Lower leg skin (tissue), 4 donors: ENCODE measurements at regions not wholly inside any gene's neighbourhood (a gene's known extent, or its start where the extent isn't known, plus 50 kb on each side); places are given as distances from the start of the nearest gene placed in this dataset.

Experiments
- DNase-seq, 2 donors: peaks; one replicate each; pipeline ENCODE4 v3.0.0-alpha.2; 2019; ENCODE audit warnings: low spot score in 2 of 2
- H3K4me3 ChIP-seq: fragments of 200-600 bp; sonication (generic); 2 replicates; pipeline ENCODE4 v1.5.1; 2017; ENCODE audit warnings: mild to moderate bottlenecking, low read depth; ENCODE audit not compliant: poor library complexity, severe bottlenecking
- POLR2A ChIP-seq, 2 donors: fragments of 450-650 bp; IDR thresholded peaks; one replicate each; pipeline ENCODE4 v1.6.1; 2016 to 2017; ENCODE audit warnings: antibody characterized with exemption in 2 of 2, mild to moderate bottlenecking in 1 of 2, moderate library complexity in 1 of 2
- WGBS, 2 donors: methylation state at CpG; one replicate each; pipeline ENCODE4 v1.1.5; 2018; 5-methylcytosine and 5-hydroxymethylcytosine counted together
- intact Hi-C: fragments of 100-400 bp; cut with DNase I; formaldehyde crosslinking; loops from one replicate; pipeline ENCODE4 v1.15.0; 2023; ENCODE audit warnings: low total_unique reads
- TF ChIP-seq, protein P1 (sequence below), 3 donors: fragments of 450-650 bp; IDR thresholded peaks; one replicate each; pipeline ENCODE4 v1.5.1; 2016; ENCODE audit warnings: antibody characterized with exemption in 3 of 3, mild to moderate bottlenecking in 3 of 3, moderate library complexity in 2 of 3

DNA sequence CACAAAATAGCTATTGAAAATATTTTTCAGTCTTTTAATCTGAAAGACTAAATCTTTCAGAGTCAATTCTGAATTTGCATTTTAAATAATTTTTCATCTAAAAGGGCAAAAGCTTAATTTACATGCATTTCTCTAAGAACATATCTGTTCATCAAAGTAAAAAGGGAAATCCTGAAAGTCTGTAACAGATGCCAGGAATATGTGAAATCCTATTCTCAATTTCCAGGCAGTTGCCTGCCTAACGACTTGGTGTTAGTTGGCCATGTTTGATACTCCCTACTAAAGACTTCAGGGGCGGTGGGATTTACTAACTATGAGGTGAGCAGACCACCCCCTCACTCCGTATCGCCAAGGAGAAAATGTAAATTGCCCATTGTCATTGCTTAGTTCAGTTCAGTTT lies 136.8 kb downstream of the KIT start:
- WGBS, 2 donors = 66 to 84% methylated on average over 4 of the region's 4 CpGs
- TF ChIP-seq, protein P1, sequence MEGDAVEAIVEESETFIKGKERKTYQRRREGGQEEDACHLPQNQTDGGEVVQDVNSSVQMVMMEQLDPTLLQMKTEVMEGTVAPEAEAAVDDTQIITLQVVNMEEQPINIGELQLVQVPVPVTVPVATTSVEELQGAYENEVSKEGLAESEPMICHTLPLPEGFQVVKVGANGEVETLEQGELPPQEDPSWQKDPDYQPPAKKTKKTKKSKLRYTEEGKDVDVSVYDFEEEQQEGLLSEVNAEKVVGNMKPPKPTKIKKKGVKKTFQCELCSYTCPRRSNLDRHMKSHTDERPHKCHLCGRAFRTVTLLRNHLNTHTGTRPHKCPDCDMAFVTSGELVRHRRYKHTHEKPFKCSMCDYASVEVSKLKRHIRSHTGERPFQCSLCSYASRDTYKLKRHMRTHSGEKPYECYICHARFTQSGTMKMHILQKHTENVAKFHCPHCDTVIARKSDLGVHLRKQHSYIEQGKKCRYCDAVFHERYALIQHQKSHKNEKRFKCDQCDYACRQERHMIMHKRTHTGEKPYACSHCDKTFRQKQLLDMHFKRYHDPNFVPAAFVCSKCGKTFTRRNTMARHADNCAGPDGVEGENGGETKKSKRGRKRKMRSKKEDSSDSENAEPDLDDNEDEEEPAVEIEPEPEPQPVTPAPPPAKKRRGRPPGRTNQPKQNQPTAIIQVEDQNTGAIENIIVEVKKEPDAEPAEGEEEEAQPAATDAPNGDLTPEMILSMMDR (IDR thresholded peaks at IDR 0.05) = no peak
- TF ChIP-seq POLR2A (IDR thresholded peaks at IDR 0.05) = no peak
- intact Hi-C loops = no loop called here
- H3K4me3 ChIP-seq = no peak overlapping the region
- DNase-seq = no peak

DNA sequence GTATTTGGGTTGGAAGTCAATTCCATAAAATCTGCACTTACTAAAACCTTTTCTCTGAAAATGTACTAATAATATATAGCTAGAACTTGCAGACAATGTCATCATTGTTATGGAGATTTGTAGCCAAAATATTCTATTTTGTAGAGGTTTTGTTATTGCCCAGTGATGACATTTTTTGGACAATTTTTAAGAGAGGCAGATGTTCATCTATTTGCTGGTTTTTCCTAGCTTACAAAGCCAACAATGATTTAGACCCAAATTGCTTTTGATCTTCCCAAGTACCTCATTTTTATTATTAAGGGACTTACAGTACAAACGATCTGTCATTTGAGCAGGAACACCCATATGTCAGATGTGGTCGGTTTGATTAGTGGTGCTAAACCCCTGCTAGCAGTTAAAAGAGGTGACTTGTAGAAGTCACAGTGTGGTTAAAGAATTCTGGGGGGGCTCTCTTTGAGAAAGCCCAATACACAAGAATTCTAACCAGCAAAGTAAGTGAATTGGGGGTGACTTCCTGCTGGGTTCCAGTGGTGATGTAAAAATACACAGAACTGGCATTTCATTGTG lies 136.2 kb downstream of the KIT start:
- H3K4me3 ChIP-seq = no peak overlapping the region
- 28 to 48% methylated on average over 2 of the region's 2 CpGs for WGBS, 2 donors
- no peak for DNase-seq
- TF ChIP-seq, protein P1 (IDR thresholded peaks at IDR 0.05) = no peak
- TF ChIP-seq POLR2A (IDR thresholded peaks at IDR 0.05) = no peak
- intact Hi-C loops = no loop called here
